H7 (cell line): ENCODE measurements at regions not wholly inside any gene's neighbourhood (a gene's known extent, or its start where the extent isn't known, plus 50 kb on each side); places are given as distances from the start of the nearest gene placed in this dataset.

Source experiments
- DNase-seq: peaks from one replicate; pipeline ENCODE4 v3.0.0; 2012
- H3K27me3 ChIP-seq: 2 replicates; pipeline ENCODE4 v1.6.0; 2011; ENCODE audit warnings: mild to moderate bottlenecking, low read length; ENCODE audit not compliant: control insufficient read depth, insufficient read depth
- H3K36me3 ChIP-seq: replicated peaks from 2 replicates; pipeline ENCODE4 v1.5.1; 2011; ENCODE audit warnings: low read length; ENCODE audit not compliant: control insufficient read depth, insufficient read depth
- H3K4me3 ChIP-seq: 2 replicates; pipeline ENCODE4 v1.5.1; 2011; ENCODE audit warnings: low read depth, mild to moderate bottlenecking, control low read depth, low read length, moderate library complexity; ENCODE audit not compliant: insufficient read depth

DNA sequence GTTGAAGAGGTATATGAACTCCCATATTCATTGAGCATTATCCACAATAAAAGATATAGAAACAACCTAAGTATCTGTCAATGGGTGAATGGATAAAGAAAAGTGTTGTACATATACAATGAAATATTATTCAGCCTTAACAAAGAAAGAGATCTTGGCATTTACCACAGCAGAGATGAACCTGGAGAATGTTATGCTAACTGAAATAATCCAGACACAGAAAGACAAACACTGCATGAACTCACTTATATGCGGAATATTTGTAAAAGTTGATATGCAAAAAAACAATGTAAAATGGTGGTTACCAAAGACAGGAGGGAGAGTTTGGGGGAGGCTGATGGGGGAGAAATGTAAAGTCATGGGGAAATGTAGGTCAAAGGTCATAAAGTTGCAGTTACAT, 278.7 kb downstream of the ZNF608 start:
- no peaks in the 10 kb centered on the region for H3K36me3 ChIP-seq
- no peak for DNase-seq
- H3K27me3 ChIP-seq, result no peaks in the 10 kb centered on the region
- no peak overlapping the region for H3K4me3 ChIP-seq

DNA sequence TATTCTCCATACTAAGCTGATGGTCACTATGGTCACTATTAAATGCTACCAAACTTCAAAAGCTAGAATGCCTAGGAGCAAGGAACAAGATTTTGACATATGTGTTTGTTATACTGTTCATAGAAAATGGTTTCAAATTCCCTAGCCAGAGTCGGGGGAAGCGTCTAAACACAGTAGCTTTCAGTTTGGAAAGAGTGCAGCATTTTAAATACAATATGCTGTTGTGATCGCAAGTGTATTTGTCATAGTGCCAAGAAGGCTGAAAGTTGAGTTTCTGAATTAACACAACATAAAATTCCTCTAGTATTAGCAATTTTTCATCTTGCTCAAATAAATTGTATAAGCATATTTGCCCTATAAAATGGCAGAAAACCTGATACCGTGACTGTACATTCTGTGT, 280.4 kb downstream of the ZNF608 start:
- Histone ChIP-seq H3K4me3 (no peak overlapping the region), H3K27me3 (no peaks in the 10 kb centered on the region), H3K36me3 (no peaks in the 10 kb centered on the region)
- no peak for DNase-seq

GRCh38 chr5:124463851-124464250, 282.6 kb downstream of the ZNF608 start:
- Histone ChIP-seq H3K4me3 (no peak overlapping the region), H3K36me3 (no peaks in the 10 kb centered on the region)
- DNase-seq, result no peak

GRCh38 chr5:124462751-124463150, 283.7 kb downstream of the ZNF608 start:
- no peaks in the 10 kb centered on the region for H3K27me3 ChIP-seq
- no peak overlapping the region for H3K4me3 ChIP-seq
- H3K36me3 ChIP-seq, result no peaks in the 10 kb centered on the region
- DNase-seq, result no peak

More at GRCh38 chr5:124463851-124464250, 282.6 kb downstream of the ZNF608 start:
- no peaks in the 10 kb centered on the region for H3K27me3 ChIP-seq

DNA sequence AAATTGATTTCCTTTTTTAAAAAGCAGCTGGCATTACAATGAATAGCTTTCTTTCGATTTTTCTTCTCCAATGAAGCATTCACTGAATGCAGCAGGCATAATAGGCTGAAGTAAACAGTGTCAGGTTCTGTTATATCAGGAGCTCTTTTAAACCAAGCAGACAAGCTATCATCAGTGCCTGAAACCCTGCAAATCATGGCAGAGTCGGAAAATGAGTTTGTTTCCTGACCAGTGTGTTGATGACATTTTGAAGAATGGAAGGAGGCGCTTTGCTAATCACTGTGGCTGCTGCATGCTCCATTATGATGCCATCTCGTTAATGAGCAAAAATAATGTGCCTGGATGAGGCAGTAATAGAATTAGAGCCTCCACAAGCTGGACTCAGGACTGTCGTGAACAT, 284.5 kb downstream of the ZNF608 start:
- no peaks in the 10 kb centered on the region for H3K27me3 ChIP-seq
- DNase-seq, result no peak
- no peak overlapping the region for H3K4me3 ChIP-seq
- H3K36me3 ChIP-seq, result no peaks in the 10 kb centered on the region

DNA sequence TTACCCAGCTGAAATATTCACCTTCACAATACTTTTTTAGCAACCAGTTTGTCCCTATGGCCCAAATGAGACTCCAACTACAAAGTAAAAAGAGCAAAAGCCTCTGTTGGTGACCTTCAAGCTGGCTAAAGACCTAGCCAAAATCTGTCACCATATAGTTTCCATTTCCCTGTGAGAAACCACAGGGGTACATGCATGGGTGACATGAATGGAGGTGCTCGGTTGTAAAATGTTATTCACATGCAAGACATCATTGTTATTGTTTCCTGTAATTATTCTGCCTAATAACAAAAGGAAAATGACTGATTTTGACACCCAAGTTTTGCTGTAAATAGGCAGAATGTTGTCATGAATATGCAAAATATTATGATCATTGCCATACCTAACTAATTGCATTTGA, 285.3 kb downstream of the ZNF608 start:
- no peaks in the 10 kb centered on the region for H3K36me3 ChIP-seq
- no peak overlapping the region for H3K4me3 ChIP-seq
- no peaks in the 10 kb centered on the region for H3K27me3 ChIP-seq
- DNase-seq, result no peak

DNA sequence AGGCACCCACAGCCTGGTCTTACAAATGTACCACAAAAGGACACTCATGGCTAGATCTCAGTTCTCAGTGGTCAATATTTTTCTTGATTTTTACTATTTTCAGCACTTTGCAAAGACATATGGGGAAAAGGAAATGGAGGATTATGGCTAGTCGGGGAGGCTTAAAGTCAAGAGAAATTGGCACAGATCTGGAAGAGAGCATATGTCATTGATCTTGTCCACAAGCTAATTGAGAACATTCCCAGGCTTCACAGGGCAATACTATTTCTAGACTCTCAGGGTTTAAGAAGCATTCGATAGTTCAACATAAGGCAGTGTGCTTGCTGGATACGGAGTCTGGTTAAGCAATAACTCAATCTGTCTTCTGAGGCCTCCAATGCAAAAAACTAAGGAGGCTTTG, 285.8 kb downstream of the ZNF608 start:
- H3K27me3 ChIP-seq, result no peaks in the 10 kb centered on the region
- H3K36me3 ChIP-seq, result no peaks in the 10 kb centered on the region
- no peak for DNase-seq
- H3K4me3 ChIP-seq, result no peak overlapping the region

GRCh38 chr5:124459984-124460383, 286.5 kb downstream of the ZNF608 start:
- no peak for DNase-seq
- H3K27me3 ChIP-seq, result no peaks in the 10 kb centered on the region
- H3K36me3 ChIP-seq, result no peaks in the 10 kb centered on the region
- H3K4me3 ChIP-seq, result no peak overlapping the region

DNA sequence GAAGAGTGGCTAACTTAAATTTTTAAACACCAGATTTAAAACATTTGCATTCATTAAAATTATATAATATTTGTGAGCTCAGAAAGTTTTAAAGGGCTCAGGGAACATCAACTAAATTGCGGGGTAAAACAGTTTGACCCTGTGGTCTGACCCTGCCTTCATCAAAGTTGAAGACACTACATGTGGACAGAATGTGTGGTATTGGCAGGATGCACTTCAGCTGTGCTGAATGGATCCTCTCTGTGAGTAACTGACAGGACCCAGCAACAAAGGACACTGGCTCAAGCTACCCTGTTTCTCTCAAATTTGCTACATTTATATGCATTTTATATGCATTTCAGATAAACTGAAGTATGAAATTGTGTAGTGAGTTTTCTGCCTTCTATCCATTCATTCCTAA, 288.5 kb downstream of the ZNF608 start:
- H3K27me3 ChIP-seq, result no peaks in the 10 kb centered on the region
- no peak overlapping the region for H3K4me3 ChIP-seq

DNA sequence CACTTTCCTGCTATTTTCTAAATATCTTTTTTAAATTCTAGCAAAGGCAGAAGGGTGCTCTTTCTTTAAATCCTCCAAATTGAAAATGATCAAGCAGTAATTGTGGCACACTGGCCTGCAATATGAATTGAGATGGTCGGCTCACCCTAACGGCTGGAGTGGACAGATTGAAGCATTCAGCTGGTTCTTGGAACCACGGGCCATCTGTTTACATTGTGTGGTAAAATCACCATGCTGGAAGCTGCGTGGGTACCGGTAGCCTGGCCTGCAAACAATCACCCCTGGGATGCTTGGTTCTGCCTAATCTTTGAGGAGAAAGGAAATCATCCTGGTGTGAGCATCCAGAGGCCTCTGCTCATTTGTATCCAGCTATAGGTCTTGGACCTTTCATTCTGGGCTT, 289.3 kb downstream of the ZNF608 start:
- Histone ChIP-seq H3K36me3 (no peaks in the 10 kb centered on the region), H3K27me3 (no peaks in the 10 kb centered on the region; the same call in 1 of the 2 replicates), H3K4me3 (no peak overlapping the region)
- DNase-seq, result no peak

More for the DNA sequence above, 288.5 kb downstream of the ZNF608 start:
- no peaks in the 10 kb centered on the region for H3K36me3 ChIP-seq
- no peak for DNase-seq

GRCh38 chr5:124456249-124456648, 290.2 kb downstream of the ZNF608 start:
- Histone ChIP-seq H3K4me3 (no peak overlapping the region), H3K36me3 (no peaks in the 10 kb centered on the region), H3K27me3 (no peaks in the 10 kb centered on the region; the same call in 1 of the 2 replicates)
- DNase-seq, result no peak

DNA sequence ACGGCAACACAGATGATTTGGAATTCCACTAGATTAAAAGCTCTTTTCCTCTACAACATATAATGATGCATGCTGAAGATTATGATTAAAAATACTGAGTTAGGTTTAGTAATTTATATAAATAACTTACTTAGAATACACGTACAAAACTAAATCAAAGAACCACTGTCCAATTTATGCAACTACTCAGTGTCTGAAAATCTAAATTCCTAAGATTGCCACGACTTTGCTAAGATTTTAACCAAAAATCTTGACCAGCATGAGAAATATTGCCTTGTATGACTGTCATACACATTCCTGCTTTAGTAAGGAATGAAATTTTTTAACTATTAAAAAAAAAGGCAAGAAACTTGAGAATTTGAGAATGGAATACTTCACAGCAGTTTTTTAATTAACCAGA, 292.4 kb downstream of the ZNF608 start:
- H3K4me3 ChIP-seq, result no peak overlapping the region
- no peaks in the 10 kb centered on the region; the same call in 1 of the 2 replicates for H3K27me3 ChIP-seq
- no peaks in the 10 kb centered on the region for H3K36me3 ChIP-seq
- DNase-seq, result no peak

GRCh38 chr5:124453221-124454051, 293.0 kb downstream of the ZNF608 start:
- H3K27me3 ChIP-seq, result no peaks in the 10 kb centered on the region; the same call in 1 of the 2 replicates
- H3K36me3 ChIP-seq, result no peaks in the 10 kb centered on the region
- DNase-seq, result no peak
- H3K4me3 ChIP-seq, result no peak overlapping the region

GRCh38 chr5:124452412-124452811, 294.0 kb downstream of the ZNF608 start:
- no peaks in the 10 kb centered on the region for H3K36me3 ChIP-seq
- H3K27me3 ChIP-seq, result no peaks in the 10 kb centered on the region; the same call in 1 of the 2 replicates
- DNase-seq, result no peak
- H3K4me3 ChIP-seq, result no peak overlapping the region

DNA sequence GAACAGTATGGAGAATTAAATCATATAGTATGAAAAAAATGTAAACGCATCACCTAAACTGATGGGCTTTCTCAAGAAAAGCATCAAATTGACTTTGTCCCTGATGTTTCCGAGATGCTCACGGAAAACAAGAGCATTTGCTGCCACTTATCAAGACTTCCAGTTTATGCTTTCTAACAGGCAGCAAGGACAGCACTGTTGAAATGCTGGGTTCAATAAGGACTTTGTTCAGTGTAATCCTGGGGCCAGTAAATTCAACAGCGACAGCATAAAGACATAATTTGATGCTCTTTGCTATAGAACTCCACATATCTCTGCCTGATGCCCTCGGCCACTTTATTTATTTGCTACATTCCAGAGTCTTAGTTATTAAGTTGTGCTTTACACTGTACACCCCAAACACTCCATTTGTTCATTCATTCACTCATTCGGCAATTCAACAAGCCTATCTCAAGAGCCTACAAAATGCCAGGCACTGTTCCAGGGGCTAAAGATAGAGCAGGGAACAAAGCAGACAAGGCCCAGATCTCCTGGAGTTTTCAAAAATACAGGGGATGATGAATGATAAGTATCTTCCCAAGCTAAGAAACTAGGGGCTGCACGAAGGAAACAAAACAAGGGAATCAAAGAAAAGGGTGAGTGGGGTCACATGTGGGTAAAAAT, 294.6 kb downstream of the ZNF608 start:
- Histone ChIP-seq H3K36me3 (no peaks in the 10 kb centered on the region), H3K4me3 (no peak overlapping the region), H3K27me3 (no peaks in the 10 kb centered on the region; the same call in 1 of the 2 replicates)
- DNase-seq, result no peak
